ENCODE measurements at regions not wholly inside any gene's neighbourhood (a gene's known extent, or its start where the extent isn't known, plus 50 kb on each side); places are given as distances from the start of the nearest gene placed in this dataset.

DNA sequence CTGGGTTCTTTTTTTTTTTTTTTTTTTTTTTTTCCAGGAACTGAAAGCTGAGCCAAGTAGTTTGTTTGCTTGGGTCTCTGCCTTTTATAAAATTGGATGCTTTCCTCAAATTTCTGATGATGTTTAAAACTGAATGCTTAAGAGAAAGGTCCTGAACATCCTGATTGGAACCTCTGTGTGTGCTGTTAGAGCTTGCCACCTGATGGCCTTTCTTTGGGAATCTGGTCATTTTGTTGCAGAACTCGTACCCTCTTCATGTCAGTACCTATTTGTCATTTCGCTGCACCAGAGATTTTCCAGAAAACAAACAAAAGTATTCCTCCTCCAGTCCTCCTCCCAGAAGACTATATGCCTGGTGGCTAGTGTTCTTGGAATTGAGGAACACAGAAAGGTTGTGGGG, 81.2 kb upstream of the KLF12 start:
- no peak for DNase-seq

- DNase-seq = no peak
Measured at GRCh38 chr13:74214321-74214720, 80.1 kb upstream of the KLF12 start.

DNA sequence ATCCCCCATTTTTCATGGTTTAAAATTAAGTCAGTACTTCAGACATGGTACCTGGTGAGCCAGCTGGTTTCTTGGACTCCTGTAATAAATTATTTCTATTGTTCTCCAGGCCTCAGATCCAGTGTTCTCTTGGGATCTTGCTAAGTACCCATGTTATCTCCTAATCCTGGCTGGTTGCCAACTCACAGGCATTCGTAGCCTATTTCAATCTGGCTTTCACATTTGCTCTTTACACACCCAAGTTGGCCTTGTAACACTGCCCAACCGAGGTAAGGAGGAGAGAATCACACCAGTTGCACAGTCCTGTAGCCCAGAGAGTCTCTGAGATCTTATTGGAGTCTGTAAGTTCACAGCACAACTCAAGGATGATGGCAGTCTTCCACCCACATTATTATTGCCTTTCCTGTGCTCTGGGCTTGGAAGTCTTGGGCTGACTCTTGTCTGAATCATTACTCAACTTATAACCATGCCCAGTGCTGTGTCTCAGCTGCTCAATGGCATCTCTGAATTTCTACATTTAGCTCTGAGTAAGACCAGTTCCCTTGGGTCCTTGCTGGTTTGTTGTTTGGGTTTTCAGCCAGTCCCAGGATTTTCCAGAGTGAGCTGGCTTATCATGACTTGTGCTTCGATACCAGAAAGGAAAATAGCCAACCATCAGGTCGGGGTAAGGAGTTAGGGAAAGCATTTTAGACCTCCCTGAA, 76.6 kb upstream of the KLF12 start:
- no peak for DNase-seq

DNA sequence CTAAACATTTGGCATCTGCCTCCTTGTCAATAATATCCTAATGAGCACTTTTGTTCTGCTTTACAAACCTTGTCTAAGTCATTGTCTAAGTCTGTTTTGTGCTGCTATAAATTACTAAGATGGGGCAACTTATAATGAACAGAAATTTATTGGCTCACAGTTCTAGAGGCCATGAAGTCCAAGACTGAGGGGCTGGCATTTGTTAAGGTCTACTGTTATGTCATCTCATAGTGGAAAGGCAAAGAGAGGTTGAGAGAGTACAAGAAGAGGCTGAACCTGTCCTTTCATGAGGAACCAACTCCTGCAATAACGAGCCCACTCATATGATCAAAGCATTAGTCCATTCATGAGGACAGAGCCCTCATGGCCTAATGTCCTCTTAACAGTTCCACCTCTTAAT, 72.7 kb upstream of the KLF12 start:
- DNase-seq = no peak

- no peak for DNase-seq
Measured at GRCh38 chr13:74206061-74206561, 71.9 kb upstream of the KLF12 start.

GRCh38 chr13:74205313-74205690, 71.1 kb upstream of the KLF12 start:
- DNase-seq = no peak

- DNase-seq = no peak
Measured at GRCh38 chr13:74204602-74205312, 70.6 kb upstream of the KLF12 start.

DNA sequence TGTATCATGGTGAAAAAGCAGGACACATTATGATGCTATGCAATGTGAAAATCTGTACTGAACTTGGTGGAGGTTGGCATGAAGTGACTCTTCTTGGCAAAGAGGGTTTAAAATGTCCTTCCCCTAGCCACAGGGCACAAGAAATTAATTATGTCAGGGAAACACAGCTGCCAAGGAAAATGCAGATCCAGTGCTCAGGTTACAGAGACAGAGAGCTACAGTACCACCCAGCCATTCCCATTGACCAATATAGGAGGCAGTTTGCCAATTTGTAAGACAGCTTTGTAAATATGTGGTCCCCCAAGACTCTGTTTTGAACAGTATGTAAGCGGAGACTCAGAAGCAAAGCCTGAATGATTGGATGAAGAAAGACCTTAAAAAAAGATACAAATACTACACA, 69.4 kb upstream of the KLF12 start:
- DNase-seq = no peak

DNA sequence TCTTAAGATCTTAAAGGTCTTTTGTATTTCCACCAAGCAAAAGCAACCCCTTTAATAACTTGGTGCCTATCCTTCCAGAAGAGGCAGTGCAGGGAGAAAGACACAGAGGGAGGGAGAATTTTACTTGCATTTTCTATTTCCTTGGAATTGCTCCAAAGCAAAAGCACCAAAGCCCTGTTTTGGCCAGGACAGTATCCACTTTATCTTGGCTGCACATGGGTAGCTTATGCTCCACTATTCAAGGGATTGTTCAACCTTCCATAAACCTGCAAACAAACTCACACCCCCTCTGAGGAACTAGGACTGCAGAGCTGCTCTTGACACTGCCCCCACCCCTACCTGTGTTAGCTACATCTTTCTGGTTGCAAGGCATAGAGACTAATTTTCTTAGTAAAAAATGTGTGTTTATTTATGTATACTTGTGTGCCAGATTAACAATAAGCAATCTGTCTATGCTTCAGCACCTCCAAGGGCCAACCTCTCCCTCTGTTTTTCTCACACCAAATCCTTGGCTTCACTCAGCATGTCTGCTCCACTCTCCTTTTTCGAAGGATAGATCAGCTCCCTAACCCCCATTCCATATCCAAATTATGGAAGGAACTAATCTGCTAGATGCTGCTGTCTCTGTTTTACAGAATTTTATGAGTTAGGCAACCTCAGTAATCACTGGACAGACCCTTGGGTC, 68.1 kb upstream of the KLF12 start:
- DNase-seq = no peak

DNA sequence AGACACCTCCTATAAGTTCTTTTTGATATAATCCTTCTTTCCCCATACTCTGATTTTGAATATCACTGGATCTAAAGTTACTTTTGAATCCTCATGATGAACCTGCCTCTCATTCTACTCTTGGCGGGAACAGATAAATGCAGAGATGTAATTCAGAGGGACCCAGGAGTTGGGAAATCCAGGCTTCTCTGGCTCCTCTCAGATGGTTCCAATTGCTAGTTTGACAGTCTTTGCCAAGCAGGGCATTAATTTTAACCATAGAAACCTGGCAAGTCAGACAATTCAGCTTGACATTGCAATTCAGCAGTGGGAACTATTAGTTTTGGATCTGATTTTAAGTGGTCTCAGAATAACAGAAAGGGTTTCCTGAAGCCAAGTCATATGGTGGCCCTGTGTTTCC, 67.3 kb upstream of the KLF12 start:
- DNase-seq = no peak

GRCh38 chr13:74200081-74200480, 65.9 kb upstream of the KLF12 start:
- DNase-seq = no peak

GRCh38 chr13:74197677-74198429, 63.6 kb upstream of the KLF12 start:
- DNase-seq = no peak

DNA sequence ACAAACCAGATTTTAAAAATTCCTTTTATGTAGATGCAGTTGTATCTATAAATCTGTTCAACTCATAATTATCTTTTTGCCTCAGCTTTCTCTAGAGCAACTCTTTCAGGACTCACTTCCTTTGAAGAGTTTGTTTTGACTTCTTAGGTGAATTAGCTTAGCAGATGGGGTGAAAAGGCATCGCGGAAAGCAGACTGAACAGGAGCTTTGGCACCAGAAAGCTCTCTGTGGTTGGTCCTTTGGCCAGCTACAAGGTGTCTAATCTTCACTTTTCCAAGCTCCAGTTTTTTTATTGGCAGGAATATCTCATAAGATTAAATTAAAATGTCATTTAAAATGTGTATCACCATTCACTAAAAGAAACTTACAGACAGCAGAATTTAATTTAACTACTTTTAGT, 60.6 kb upstream of the KLF12 start:
- DNase-seq = no peak

DNA sequence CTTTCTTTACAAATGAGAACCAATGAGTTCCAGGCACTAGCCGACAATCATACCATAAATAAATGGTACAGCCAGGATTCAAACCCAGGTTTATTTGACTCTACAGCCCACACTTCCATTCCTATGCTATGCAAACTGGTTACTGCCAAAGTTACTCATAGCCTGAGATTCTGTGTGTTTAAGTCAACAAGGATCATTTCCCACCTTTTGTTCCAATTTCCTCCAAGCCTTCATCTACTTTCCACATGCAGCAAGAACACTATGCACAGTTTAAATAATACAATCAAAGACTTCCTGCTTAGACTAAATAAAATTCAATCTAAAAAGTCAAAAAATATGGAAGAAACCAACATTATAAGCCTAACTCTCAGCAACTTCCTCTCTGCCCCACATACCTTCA, 59.2 kb upstream of the KLF12 start:
- DNase-seq = no peak

DNA sequence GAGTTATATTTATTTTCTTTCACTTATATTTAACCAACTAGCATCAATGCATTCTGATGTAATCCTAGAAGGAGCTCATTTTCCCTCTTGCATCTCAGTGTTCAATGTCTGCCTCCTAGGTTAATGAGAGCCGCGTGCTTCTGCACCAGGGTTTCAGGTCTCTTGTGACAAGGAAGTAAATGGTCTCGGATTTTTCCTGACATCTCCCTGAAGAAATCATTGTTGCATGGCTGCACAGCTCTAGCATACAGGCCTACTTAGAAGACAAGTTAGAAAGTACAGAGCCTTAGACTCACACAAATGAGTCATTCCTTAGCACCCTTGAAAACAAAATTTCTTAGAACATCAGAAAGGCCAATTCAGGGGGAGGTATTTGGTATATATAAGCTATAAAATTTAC, 57.2 kb upstream of the KLF12 start:
- DNase-seq = no peak

DNA sequence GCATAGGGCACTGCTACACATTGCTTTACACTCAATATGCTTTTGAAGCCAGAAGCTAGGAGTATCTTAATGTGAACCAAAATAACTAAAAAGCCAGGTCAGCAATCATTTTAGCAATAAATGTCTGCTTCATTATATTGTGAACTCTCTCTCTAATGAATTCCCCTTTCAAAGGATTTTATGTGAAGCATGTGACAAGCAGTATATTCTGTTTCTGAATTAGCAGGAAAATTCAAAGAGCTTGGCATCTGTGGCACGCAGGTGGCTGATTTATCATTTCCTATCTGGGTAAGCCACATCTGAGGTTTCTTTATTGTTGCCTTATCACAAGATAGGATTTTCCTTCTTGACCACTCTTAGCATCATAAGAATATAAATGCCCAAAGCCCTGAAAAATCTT, 56.8 kb upstream of the KLF12 start:
- no peak for DNase-seq

GRCh38 chr13:74187564-74187963, 53.4 kb upstream of the KLF12 start:
- no peak for DNase-seq

GRCh38 chr13:74184283-74184682, 50.1 kb upstream of the KLF12 start:
- DNase-seq = no peak
